ENCODE measurements at regions not wholly inside any gene's neighbourhood (a gene's known extent, or its start where the extent isn't known, plus 50 kb on each side); places are given as distances from the start of the nearest gene placed in this dataset.

GRCh38 chr15:60237446-60237845 lies 160.3 kb downstream of the ANXA2 start:
- Mint-ChIP-seq H3K27me3 (ENCODE audit: low read depth, unreplicated experiment) (peaks cover 2% of the 10 kb centered on the region), H3K27ac (ENCODE audit: unreplicated experiment) (no peak overlapping the region), H3K4me3 (ENCODE audit: unreplicated experiment) (no peak overlapping the region), H3K9me3 (ENCODE audit: unreplicated experiment) (peaks cover 9% of the 10 kb centered on the region), H3K4me1 (ENCODE audit: low read depth, unreplicated experiment) (no peaks in the 10 kb centered on the region), H3K36me3 (ENCODE audit: low read depth, unreplicated experiment) (peaks cover 1% of the 10 kb centered on the region)
- no peak overlapping the region for H3K27ac ChIP-seq (ENCODE audit: low read depth, low read length)
- no peaks in the 10 kb centered on the region for H3K27me3 ChIP-seq (ENCODE audit: insufficient read depth, low read length)
- H3K79me2 ChIP-seq (ENCODE audit: insufficient read depth, low read length): no peaks in the 10 kb centered on the region
- H3K9me3 ChIP-seq (ENCODE audit: insufficient read depth, low read depth, low read length): no peaks in the 10 kb centered on the region
- H3K9ac ChIP-seq (ENCODE audit: low read length): no peak overlapping the region
- no peak for TF ChIP-seq CTCF (IDR thresholded peaks at IDR 0.05; ENCODE audit: insufficient read depth, low read depth, low read length)
- no peak for TF ChIP-seq EZH2 (IDR thresholded peaks at IDR 0.05; ENCODE audit: insufficient read depth, low read length)
- no peaks in the 10 kb centered on the region for H4K20me1 ChIP-seq (ENCODE audit: insufficient read depth, low read length)
- no peaks in the 10 kb centered on the region for H3K36me3 ChIP-seq (ENCODE audit: insufficient read depth, low read length)
- H3K4me2 ChIP-seq (ENCODE audit: low read length): peak overlapping the region; percentile 27
- peaks cover 4% of the 10 kb centered on the region for H3K4me1 ChIP-seq (ENCODE audit: insufficient read depth, low read length)
- DNase-seq (ENCODE audit: low read depth): no peak
- FAIRE-seq: no peak
- H2AFZ ChIP-seq (ENCODE audit: low read depth, low read length): peak overlapping the region; percentile 34
- no peak overlapping the region for H3K4me3 ChIP-seq (ENCODE audit: insufficient read depth, low read depth, low read length)

GRCh38 chr15:60243769-60244168 lies 154.0 kb downstream of the ANXA2 start:
- no peak overlapping the region for H3K4me2 ChIP-seq (ENCODE audit: low read length)
- TF ChIP-seq EZH2 (IDR thresholded peaks at IDR 0.05; ENCODE audit: insufficient read depth, low read length) (no peak), CTCF (IDR thresholded peaks at IDR 0.05; ENCODE audit: insufficient read depth, low read depth, low read length) (no peak)
- no peak overlapping the region for H3K4me3 ChIP-seq (ENCODE audit: insufficient read depth, low read depth, low read length)
- no peaks in the 10 kb centered on the region for H3K36me3 ChIP-seq (ENCODE audit: insufficient read depth, low read length)
- no peak for DNase-seq (ENCODE audit: low read depth)
- FAIRE-seq: no peak
- H2AFZ ChIP-seq (ENCODE audit: low read depth, low read length): no peak overlapping the region
- H3K27ac ChIP-seq (ENCODE audit: low read depth, low read length): no peak overlapping the region
- Mint-ChIP-seq H3K4me3 (ENCODE audit: unreplicated experiment) (no peak overlapping the region), H3K27me3 (ENCODE audit: low read depth, unreplicated experiment) (no peaks in the 10 kb centered on the region), H3K36me3 (ENCODE audit: low read depth, unreplicated experiment) (no peaks in the 10 kb centered on the region), H3K4me1 (ENCODE audit: low read depth, unreplicated experiment) (peaks cover 4% of the 10 kb centered on the region), H3K9me3 (ENCODE audit: unreplicated experiment) (peaks cover 12% of the 10 kb centered on the region), H3K27ac (ENCODE audit: unreplicated experiment) (no peak overlapping the region)
- no peak overlapping the region for H3K9ac ChIP-seq (ENCODE audit: low read length)
- no peaks in the 10 kb centered on the region for H3K9me3 ChIP-seq (ENCODE audit: insufficient read depth, low read depth, low read length)
- H3K4me1 ChIP-seq (ENCODE audit: insufficient read depth, low read length): no peaks in the 10 kb centered on the region
- no peaks in the 10 kb centered on the region for H4K20me1 ChIP-seq (ENCODE audit: insufficient read depth, low read length)
- H3K79me2 ChIP-seq (ENCODE audit: insufficient read depth, low read length): no peaks in the 10 kb centered on the region
- no peaks in the 10 kb centered on the region for H3K27me3 ChIP-seq (ENCODE audit: insufficient read depth, low read length)

- H3K9ac ChIP-seq (ENCODE audit: low read length): no peak overlapping the region
- Mint-ChIP-seq H3K27me3 (ENCODE audit: low read depth, unreplicated experiment) (no peaks in the 10 kb centered on the region), H3K27ac (ENCODE audit: unreplicated experiment) (no peak overlapping the region), H3K36me3 (ENCODE audit: low read depth, unreplicated experiment) (no peaks in the 10 kb centered on the region), H3K9me3 (ENCODE audit: unreplicated experiment) (peaks cover 9% of the 10 kb centered on the region), H3K4me1 (ENCODE audit: low read depth, unreplicated experiment) (peaks cover 4% of the 10 kb centered on the region), H3K4me3 (ENCODE audit: unreplicated experiment) (no peak overlapping the region)
- H4K20me1 ChIP-seq (ENCODE audit: insufficient read depth, low read length): no peaks in the 10 kb centered on the region
- no peak overlapping the region for H2AFZ ChIP-seq (ENCODE audit: low read depth, low read length)
- no peak overlapping the region for H3K27ac ChIP-seq (ENCODE audit: low read depth, low read length)
- no peak for TF ChIP-seq EZH2 (IDR thresholded peaks at IDR 0.05; ENCODE audit: insufficient read depth, low read length)
- TF ChIP-seq CTCF (IDR thresholded peaks at IDR 0.05; ENCODE audit: insufficient read depth, low read depth, low read length): no peak
- no peaks in the 10 kb centered on the region for H3K79me2 ChIP-seq (ENCODE audit: insufficient read depth, low read length)
- H3K4me3 ChIP-seq (ENCODE audit: insufficient read depth, low read depth, low read length): no peak overlapping the region
- H3K4me2 ChIP-seq (ENCODE audit: low read length): no peak overlapping the region
- FAIRE-seq (no peak), DNase-seq (ENCODE audit: low read depth) (no peak)
- H3K36me3 ChIP-seq (ENCODE audit: insufficient read depth, low read length): no peaks in the 10 kb centered on the region
- H3K4me1 ChIP-seq (ENCODE audit: insufficient read depth, low read length): no peaks in the 10 kb centered on the region
- no peaks in the 10 kb centered on the region for H3K9me3 ChIP-seq (ENCODE audit: insufficient read depth, low read depth, low read length)
- no peaks in the 10 kb centered on the region for H3K27me3 ChIP-seq (ENCODE audit: insufficient read depth, low read length)
Observed at GRCh38 chr15:60244813-60245212, 153.0 kb downstream of the ANXA2 start.
